ENCODE measurements at regions not wholly inside any gene's neighbourhood (a gene's known extent, or its start where the extent isn't known, plus 50 kb on each side); places are given as distances from the start of the nearest gene placed in this dataset.
"Not testable (repeated sequence)": the region's sequence is repeated elsewhere in the genome, so short reads cannot be mapped to it uniquely, and the experiment has no call there.

DNA sequence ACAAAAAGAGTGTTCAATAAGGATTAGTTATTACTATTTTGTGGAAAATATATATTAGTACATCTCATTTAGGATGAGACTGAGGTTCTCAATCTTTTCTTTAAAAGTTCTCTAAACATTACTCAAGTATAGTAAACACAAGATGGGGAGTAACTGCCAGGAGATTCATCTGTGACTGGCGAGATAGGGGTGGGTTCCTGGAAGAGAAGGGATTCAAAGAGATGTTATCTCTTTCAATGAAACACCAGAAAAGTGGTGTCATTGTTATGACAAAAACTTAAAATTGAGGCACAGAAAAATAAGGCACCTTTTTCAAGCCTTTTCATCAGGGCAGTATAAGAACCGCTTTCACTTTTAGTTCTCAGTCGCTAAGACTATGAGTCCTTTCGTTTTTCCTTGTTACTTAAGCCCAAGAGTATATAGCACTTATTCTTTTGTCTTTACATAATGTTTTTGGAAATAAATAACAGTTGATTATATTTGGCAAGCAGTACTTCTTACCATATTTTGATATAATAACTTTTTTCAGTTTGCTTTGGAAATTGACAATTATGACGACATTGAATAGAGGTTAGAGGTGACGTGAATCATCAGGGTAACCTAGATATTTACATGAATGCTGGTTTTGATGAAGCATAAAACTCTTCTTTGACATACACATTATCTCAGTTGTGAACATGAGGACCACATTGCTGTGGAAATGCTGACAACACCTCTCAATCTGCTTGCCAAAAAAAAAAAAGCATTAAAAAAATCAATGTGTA lies 393.9 kb upstream of the TCF4 start:
- no peak for DNase-seq (ENCODE audit: low read depth)

DNA sequence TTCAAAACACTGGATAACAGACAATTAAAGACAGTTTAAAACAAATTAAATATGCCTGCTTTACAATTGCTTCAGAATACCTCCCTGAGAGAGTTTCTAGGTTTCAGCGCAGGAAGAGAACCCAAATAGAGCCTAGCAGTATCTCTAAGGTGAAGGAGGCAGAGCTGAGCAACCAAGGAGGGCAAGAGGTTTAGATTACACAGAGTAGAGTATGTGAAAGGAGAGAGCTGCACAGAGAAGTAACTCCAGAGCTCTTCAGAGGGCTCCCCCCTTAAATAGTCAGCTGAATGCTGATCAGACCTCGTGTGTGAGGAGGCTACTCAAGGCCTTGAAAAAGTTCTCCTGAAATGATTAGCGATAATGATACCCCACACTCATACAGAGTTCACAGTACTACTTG lies 386.5 kb upstream of the TCF4 start:
- DNase-seq (ENCODE audit: low read depth), result no peak

DNA sequence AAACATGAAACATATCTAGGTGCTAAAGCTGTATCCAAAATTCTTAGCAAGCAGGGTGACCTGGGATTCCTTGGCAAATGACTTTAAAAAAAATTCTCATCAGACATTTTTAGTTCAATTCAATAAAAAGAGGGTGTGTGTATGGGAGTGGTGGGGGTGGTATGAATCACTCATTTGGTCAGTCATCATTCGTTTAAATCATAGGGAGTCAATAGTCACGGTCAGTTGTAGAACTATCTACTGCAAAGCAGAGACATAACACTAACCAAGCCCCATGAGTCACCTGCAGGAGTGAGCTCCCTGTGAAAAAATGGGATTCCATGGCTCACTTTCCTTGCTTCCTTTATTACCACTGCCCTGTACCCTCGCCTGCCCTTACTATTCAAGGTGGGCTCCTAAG lies 380.6 kb upstream of the TCF4 start:
- peak; percentile 74 for DNase-seq (ENCODE audit: low read depth)

DNA sequence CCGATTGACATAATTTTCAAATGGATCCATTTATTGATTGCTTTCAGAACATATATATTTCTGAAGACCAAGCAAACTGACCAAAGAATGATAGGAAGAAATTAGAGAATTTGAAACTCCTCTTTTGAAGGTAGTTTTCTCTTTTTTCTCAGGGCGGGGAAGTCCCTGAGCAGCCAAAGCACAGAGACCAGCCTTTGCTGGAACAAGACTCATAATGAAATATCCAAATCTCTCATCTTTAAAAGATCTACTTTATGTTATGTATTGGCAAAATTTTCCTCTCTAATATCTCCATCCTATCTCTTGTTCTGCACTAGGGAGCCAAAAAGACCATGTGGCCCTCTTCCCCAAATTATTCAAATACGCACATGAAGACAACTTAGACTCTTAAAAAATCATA lies 379.0 kb upstream of the TCF4 start:
- no peak for DNase-seq (ENCODE audit: low read depth)

DNA sequence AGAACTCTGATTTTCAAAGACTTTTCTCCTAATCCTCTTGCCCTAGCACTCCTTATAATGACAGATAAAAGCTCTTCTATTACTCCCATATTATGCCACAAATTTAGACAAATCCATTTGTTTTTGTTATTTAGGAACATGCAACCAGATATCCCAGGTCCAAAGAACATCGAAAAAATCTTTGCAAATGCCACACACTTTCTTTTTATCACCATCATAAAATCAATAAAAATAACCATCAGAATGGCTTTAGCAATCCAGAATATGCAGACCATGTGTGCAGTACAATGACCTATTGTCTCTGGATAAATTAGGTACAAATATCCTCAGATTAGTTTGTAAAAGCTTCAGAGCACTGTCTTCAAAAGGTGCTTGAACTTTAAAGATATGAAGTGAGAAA lies 376.2 kb upstream of the TCF4 start:
- DNase-seq (ENCODE audit: low read depth), result no peak

DNA sequence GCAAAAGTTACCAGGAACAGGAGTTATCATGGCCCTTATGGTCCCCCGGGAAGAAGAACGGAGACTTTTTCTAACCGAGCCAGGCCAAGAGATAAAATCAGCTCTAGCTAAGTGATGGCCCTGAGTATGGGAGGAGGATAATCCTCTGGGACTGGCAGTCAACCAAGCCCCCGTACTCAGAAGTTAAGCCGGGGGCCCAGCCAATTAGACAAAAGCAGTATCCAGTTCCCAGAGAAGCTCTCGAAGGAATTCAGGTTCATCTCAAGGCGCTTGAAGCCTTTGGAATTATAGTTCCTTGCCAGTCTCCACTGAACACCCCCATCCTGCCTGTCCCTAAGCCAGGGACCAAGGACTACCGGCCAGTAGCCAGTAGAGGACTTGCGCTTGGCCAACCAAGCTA lies 365.3 kb upstream of the TCF4 start:
- no peak for DNase-seq (ENCODE audit: low read depth)

DNA sequence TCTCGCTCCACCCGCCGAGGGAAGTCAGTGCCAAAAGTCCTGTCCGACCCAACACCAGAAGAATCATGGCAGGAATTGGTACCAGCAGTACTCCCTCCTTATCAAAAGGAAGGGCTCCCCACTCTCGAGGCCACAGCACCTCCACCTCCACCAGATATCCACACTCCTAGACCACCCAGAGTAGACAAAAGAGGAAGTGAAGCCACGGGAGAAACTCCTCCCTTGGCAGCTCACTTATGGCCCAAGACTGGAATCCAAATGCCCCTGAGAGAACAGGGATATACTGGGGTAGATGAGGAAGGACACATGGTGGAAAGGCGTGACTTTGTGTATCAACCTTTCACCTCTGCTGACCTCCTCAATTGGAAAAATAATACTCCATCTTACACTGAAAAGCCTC lies 363.7 kb upstream of the TCF4 start:
- not testable (repeated sequence) for DNase-seq (ENCODE audit: low read depth)

DNA sequence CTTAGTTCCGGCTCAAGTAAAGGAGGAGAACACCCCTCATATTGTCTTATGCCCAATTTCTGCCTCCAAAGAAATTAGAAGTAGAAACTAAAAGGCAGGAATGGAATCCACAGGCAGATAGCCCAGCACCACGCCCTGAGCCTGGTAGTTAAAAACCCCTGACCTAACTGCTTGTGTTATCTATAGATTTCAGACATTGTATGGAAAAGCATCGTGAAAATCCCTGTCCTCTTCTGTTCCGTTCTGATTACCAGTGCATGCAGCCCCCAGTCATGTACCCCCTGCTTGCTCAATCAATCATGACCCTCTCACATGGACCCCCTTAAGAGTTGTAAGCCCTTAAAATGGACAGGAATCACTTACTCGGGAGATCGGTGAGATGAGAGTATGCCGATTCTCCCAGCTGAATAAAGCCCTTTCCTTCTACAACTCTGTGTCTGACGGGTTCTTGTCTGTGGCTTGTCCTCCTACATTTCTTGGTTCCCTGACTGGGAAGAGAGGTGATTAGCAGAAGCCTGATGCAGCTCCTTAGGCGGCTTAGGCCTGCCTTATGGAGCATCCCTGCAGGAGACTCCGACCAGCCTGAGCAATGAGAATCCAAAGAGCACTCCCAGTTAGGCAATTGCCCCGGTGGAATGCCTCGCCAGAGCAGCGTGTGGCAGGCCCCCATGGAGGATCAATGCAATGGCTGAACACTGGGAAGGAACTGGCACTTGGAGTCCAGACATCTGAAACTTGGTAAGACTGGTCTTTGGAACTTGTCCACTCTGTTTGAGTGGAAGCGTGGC lies 362.6 kb upstream of the TCF4 start:
- no peak for DNase-seq (ENCODE audit: low read depth)

DNA sequence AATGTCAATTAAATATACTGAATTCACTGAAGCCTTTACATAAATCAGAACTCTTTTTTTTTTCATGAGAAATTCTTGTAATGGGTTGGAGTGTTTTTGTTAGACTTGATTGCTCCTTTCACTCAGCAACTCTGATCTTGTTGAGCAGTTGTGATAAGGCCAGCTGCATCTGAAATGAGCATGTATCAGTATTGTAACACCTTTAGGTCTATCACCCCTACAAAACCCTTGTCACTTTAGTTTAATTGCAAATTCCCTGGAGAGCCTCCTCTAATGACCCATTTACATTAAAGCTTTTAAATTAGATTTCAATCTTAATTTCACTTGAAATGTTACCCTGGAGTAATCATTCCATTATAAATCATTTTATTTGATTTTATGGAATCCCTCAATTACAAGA lies 346.8 kb upstream of the TCF4 start:
- DNase-seq (ENCODE audit: low read depth), result no peak

DNA sequence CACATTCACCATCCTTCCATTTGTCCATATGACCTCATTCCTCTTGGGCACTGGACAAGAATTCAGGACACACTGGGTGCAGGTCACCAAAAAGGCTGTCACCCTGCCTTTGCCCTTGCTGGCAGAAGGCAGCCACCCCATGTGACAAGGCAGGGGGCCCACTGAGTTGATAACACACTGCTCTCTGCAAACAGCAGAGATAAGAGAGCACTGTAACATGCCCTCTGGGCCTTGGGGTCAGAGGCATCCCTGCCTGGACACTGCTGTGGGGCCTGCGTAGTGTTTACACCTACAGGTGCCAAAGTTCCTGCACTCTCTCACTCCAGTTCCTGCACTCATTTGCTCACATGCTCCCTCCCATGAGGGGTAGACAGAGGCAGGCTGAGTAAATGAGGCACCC lies 344.7 kb upstream of the TCF4 start:
- no peak for DNase-seq (ENCODE audit: low read depth)

DNA sequence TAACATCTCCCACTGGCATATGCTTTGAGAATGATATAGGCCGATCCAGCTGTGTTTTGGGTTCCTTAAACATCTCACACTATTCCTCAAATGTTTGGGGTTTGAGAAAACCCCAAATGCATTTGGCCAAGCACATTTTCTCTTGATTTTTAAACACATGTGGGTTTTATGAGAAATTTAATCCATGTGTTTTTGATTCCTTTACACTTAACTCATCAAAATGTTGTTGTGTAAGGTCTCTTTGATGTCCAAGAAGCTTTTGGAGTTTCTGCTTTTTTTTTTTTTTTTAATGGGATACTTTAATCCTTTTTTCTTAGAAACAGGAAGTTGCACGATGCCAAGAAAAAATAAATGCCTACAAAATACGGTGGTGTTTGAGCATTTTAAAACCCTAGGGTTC lies 339.8 kb upstream of the TCF4 start:
- DNase-seq (ENCODE audit: low read depth), result peak; percentile 2

DNA sequence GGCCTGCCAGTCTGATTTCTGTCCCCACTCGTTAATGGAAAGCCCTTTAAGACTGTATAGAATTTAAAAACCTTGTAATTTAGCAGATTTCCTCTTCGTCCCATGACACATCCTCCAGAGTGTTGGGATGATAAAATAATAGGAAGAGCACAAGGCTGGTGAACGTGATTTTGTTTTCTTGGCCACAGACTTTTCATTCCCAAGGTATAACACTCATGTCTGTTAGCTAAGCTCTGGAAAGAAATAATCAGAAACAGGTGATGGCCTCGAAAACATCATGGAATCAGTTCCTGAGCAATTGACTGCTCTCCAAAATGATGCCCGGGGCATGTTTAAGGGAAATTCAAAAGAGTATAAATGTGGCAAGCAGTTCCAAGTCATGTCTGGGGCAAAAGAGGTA lies 337.8 kb upstream of the TCF4 start:
- no peak for DNase-seq (ENCODE audit: low read depth)

DNA sequence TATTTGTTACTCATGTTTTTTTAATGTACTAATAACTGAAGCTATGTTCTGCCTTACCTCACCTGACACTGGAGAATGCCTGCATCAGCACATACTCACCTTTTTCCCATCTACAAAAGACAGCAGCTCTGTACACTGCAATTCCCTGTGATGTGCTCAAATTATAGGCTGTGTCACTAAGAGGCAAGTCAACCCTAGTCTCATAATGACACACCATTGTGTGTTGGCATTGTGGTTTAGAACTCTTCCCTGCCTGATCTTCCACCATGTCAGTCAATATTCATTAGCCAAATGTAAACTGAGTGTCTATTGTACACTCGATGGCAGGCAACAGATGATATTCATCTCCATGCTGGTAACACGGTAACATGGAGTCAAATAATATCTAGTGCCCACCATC lies 332.1 kb upstream of the TCF4 start:
- no peak for DNase-seq (ENCODE audit: low read depth)

DNA sequence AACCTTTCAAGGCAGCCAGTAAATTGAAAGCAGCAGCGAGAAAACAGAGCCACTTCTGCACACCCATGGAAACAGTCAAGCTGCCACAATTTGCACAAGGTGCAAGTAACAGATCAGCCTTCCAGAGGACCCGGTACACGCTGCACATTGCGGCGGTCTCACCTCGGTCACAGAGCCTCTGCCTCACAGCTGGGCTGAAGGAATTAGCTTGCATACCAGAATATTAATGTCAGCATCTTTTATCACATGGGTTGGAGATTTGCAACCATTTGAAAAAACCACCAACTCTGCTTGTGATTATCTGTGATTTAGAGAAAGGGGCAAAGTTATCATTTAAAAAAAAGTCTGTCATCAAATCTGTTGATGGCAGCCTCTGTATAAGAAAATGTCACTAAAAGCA lies 330.5 kb upstream of the TCF4 start:
- DNase-seq (ENCODE audit: low read depth), result no peak

DNA sequence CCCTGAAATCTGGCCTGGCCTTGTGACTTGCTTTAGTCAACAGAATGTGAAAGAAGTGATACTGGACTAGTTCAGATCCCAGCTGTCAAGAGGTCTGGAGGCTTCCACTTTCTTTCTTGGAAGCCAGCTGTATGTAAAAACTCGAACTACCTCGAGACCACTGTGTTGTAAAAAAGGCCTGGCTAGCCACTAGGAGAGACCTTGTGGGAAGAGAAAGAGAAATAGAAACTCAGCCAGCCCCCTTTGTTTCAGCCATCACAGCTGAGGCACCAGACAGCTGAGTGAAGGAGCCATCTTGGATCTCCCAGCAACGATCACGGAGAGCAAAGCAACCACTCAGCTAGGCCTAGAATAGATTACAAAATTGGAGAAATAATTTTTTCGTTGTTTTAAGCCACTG lies 324.9 kb upstream of the TCF4 start:
- no peak for DNase-seq (ENCODE audit: low read depth)

DNA sequence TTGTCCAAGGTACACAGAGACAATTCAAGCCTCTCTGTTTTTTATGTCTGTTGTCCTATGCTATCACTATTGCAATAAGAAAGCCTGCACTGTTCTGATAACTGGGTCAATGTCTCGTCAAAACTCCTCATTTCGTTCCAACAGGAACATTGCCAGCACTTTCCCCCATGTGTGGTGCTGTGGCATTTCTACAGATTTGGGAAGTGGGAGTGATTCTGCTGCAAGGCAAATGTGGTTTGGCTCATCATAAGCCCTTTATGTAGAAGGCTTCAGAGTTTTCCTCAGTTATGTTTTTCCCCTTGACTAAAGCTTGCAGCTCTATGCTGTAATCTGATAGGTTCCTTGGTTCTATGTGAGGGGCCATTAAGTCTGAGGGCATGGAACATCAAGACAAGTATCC lies 324.1 kb upstream of the TCF4 start:
- DNase-seq (ENCODE audit: low read depth), result no peak

DNA sequence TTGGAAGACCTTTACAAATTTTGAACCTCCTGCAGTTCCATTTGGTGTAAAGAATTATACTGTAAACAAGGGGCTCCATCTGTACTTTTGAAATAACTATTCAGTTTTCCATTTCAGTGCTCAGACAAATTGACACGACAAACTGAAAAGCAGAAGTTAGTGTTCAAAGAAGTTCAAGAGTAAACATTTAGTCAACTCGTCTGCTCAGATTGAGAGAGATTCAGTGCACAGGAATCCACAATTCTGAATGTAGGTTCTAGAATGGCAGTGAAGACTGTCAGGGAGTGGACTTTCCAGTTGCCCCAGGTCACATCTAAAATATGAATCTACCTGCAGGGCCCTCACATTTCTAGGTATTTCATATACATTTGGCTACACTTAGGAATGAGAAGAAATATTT lies 322.3 kb upstream of the TCF4 start:
- DNase-seq (ENCODE audit: low read depth), result no peak

DNA sequence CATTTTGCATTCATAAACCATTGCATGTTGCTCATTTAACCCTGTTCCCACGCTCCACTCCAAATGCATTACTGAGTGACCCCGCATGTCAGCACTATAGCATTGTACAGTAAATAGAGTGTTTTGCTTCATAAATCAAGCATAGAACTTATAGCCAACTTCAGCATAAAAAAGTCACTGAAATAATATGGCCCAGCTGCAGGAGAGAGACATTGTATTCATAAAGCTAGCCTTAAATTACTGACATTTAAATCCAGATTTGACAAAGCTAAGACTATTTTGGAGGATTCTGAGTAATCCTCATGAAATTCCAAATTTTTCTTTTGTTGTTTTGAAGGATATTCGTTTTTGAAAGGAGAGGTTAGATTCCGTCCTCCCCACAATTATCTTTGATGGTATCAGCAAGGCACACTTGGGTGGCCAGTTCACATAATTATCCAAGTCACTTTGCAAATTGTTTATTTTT lies 320.9 kb upstream of the TCF4 start:
- no peak for DNase-seq (ENCODE audit: low read depth)

DNA sequence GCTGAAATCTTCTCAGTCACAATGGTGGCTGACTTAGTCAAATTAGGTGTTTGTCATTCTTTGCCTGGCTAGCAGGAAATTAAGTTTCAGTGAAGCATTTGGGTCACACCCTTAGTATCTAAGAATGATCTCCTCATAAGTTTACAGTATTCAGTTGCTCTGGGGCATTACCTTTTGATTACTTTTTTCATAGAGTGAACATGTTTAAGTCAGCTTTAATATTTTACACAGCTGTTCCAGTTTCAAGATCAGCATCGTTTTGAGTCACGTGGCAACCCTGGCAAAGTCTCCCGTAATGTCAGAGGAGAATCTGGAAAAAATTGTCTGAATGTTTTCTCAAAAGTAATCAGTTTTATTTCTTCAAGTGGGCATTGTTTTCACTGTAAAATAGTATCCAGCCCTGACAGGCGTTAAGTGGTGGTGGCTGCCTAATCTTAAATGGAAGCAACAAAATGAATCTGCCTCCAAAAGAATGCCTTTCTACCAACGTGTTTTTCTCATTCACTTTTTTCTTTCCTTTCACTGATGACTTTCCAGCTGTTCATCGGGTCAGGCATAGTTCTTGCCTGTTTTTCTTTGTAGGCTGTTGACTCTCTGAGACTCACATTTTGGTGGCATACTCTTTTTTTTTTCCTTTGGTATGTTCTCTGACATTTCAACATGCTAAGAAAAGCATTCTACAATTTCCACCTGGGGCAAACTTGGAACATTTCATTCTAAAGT lies 319.6 kb upstream of the TCF4 start:
- DNase-seq (ENCODE audit: low read depth), result no peak

DNA sequence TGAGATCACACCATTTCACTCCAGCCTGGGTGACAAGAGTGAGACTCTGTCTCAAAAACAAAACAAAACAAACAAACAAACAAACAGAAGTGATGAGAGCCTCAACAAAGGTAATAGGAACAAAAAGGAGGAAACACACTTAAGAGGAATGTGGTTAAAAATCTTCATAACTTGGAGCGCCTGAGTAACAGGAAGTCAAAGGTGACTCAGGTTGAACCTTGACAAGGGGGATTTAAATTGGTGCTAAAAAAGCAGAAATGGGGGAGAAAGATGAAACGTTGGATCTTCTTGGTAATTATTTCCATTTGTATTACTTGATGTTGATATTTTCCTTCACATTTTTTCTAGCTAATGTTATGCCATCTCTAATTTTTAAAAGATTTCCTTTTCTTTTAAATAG lies 318.5 kb upstream of the TCF4 start:
- peak; percentile 39 for DNase-seq (ENCODE audit: low read depth)

DNA sequence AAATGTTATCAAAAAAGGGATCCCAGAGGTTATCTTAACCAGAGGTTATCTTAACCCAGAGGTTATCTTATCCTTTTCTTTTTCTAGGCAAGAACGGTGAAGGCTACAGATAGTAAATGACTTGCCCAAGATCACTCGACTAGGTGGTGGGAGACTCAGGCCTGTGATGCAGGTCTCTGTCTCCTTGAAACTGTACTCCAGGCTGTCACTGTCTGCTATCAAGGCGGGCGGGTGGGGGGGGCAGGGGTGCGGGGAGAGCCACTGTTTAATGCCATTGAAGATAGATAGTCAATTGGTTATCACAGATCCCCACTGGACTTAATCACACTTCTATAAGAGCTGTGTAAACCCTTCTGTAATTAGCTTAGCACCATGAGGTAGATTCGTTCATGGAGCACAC lies 315.9 kb upstream of the TCF4 start:
- no peak for DNase-seq (ENCODE audit: low read depth)

DNA sequence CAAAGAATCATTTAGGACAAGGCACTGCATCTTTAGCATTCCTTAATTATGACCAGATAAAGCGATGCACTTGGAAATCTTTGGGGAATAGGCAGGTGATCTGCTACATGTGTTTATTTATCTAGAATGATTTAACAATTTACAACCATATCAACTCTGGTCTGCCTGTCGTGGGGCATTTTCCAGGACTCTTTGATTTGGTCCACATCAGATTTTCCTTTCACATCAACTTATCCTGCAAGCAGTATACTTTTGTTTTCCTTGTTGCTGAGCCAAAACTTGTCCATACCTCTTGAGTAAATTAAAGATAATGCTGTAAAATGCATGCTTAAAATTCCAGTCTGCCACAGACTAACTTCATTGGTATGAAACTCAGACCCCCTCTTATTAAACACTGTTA lies 312.4 kb upstream of the TCF4 start:
- peak; percentile 5 for DNase-seq (ENCODE audit: low read depth)
